ENCODE measurements at regions not wholly inside any gene's neighbourhood (a gene's known extent, or its start where the extent isn't known, plus 50 kb on each side); places are given as distances from the start of the nearest gene placed in this dataset.

DNA sequence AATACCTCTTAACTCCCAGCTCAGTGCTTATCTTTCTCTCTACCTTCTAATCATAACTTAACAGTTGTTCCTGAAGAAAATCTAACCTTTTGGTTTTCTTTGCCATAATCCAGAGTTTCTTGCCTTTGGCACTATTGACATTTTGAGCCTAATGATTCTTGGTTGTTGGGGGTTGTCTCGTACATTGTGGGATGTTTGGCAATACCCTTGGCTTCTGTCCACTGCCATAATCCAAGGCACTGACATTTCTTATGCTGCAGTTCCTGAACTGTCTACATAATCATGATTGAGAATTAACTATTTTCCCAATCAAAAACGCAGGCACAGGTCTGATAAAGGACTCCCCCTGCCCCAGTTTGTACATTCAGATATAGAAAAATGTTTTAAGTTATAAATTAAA is 203.2 kb upstream of the MEX3C start:
- TF ChIP-seq, protein P1, sequence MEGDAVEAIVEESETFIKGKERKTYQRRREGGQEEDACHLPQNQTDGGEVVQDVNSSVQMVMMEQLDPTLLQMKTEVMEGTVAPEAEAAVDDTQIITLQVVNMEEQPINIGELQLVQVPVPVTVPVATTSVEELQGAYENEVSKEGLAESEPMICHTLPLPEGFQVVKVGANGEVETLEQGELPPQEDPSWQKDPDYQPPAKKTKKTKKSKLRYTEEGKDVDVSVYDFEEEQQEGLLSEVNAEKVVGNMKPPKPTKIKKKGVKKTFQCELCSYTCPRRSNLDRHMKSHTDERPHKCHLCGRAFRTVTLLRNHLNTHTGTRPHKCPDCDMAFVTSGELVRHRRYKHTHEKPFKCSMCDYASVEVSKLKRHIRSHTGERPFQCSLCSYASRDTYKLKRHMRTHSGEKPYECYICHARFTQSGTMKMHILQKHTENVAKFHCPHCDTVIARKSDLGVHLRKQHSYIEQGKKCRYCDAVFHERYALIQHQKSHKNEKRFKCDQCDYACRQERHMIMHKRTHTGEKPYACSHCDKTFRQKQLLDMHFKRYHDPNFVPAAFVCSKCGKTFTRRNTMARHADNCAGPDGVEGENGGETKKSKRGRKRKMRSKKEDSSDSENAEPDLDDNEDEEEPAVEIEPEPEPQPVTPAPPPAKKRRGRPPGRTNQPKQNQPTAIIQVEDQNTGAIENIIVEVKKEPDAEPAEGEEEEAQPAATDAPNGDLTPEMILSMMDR (IDR thresholded peaks at IDR 0.05; ENCODE audit: low read depth, low read length) = no peak
- DNase-seq (ENCODE audit: low read depth, low spot score) = no peak
- in situ Hi-C loops (cut with HindIII; ENCODE audit: low sequenced_read_pairs) = no loop called here
- no peak overlapping the region for H3K4me3 ChIP-seq (ENCODE audit: low read depth, low read length)

DNA sequence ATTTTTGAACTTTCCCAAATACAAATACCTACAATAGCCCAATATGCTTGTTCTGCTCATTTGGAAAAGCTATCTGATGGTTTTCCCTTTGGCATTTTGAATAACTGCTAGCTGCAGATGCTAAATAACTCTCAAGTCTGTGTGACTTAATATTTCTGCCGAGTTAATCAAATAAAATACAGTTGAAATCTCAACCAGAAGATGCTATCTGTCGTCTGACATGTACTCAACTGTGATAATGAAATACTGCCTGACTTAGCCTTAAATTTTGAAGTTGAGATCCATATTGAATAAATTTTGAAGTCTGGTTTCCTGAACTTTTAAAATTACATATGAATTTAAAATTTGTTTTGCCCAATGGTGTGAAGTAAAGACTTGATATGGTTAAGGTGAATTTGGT is 204.4 kb upstream of the MEX3C start:
- no peak for DNase-seq (ENCODE audit: low read depth, low spot score)
- H3K4me3 ChIP-seq (ENCODE audit: low read depth, low read length) = no peak overlapping the region
- TF ChIP-seq, protein P1 (IDR thresholded peaks at IDR 0.05; ENCODE audit: low read depth, low read length) = no peak
- in situ Hi-C loops (cut with HindIII; ENCODE audit: low sequenced_read_pairs) = no loop called here

DNA sequence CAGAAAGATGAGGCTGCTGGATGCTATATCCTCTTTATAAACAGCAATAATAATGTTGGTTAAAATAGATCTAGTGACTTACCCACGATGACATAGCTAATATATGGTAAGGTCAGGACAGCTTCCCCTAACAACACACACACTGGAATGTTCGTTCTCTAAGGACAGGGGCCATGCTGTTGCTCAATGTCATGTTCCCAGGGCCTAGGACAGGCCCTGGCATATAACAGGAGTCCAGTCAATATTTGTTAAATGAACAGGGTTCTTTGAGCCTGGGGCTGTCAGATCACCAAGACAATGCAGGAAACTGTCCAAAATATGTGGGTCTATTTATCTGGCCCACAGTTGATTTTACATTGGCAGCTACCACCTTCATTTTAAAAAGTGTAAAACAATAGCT is 207.1 kb upstream of the MEX3C start:
- no peak for DNase-seq (ENCODE audit: low read depth, low spot score)
- in situ Hi-C loops (cut with HindIII; ENCODE audit: low sequenced_read_pairs) = no loop called here
- TF ChIP-seq, protein P1 (IDR thresholded peaks at IDR 0.05; ENCODE audit: low read depth, low read length) = no peak
- no peak overlapping the region for H3K4me3 ChIP-seq (ENCODE audit: low read depth, low read length)

DNA sequence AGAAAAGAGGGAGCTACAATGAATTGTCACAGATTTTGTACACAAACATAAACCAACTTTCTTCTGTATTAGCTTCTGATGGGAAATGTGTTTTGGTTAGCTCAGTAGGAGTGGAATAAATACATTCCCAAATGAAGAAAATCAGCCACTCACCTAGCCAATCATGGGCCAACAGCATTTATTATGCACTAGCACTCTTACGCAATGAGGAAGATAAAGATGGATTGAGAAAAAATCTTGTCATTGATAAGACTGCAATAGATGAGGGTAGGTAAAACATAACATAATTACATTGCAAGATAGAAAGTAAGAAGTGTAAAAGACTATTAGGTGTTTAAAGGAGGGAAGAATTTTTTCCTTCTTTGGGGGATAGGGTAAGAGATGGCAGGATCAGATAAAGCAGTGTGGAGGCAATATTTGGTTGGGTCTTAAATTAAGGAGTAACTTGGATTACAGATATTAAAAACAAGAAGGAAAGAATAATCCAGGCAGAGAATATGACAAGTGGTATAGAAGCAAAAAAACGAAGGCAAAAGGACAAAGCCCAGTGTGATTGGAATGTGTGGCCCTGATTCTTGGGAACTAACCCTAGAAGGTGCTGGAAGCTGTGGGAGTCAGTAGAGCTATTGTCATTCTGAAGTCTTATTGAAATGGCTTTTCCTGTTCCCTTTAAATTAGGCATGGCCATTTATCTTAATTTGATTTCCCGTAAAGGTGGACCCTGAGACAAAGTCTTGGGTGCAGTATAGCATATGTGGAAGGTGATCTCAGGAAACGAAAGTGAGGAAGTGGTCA is 208.4 kb upstream of the MEX3C start:
- H3K4me3 ChIP-seq (ENCODE audit: low read depth, low read length) = no peak overlapping the region
- DNase-seq (ENCODE audit: low read depth, low spot score) = no peak
- TF ChIP-seq, protein P1 (IDR thresholded peaks at IDR 0.05; ENCODE audit: low read depth, low read length) = no peak
- in situ Hi-C loops (cut with HindIII; ENCODE audit: low sequenced_read_pairs) = no loop called here

DNA sequence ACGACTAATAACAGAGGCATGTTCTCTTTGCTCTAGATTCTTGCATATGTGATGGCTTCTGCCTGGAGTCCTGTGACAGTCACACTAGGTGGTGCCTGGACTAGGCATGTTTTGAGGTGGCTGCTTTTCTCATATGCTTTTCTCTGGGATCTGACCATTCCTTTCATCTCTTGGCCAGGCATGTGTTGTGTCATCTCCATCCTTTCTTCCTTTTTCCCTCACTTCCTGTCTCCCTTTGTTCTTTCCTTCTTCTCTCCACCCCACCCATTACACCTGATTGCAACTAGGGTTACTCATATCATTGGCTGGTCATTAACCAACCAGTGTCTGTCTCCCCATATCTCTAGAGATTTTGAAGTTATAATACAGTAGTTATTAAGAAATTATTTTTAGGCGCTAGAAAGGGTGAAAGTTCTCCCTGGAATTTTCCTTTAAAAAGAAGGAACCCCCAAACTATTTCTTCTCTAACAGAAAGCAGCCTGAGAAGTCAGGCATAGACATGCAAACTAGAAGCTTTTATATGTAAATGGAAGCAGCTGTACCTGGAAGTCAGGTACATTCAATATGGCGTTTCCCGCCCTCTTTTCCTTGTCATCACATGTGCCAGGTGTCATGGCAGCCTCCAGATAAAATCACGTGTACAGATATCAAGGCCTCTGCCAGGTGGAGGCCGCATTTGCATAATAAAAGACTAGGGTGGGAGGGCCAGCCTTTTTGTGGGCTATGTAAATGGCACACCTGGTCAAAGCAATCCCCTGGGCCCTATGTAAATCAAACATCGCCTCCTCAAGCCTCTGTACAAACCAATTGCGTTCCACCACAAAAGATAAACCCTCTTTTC is 220.4 kb upstream of the MEX3C start:
- in situ Hi-C loops (cut with HindIII; ENCODE audit: low sequenced_read_pairs) = no loop called here
- TF ChIP-seq, protein P1 (IDR thresholded peaks at IDR 0.05; ENCODE audit: low read depth, low read length) = no peak
- DNase-seq (ENCODE audit: low read depth, low spot score) = no peak
- H3K4me3 ChIP-seq (ENCODE audit: low read depth, low read length) = no peak overlapping the region

DNA sequence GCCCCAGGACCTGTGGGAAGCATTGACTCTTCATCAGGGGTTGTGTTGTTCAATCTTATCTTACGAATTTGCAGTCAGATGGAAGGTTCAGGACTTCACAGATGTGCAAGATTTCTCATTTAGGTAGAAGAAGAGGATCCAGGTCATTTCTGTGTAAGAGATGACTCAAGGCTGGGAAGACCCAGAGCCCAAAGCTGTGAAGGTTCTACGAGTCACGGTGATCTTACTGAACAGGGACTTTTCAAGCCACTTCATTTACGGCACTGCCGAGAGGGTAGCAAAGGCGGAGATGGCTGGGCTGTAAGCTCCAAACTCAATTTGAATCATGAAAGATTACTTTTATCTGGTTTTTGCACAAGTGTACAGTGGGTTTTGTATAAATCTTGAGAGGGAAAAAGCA is 228.0 kb upstream of the MEX3C start:
- no peak for DNase-seq (ENCODE audit: low read depth, low spot score)
- TF ChIP-seq, protein P1 (IDR thresholded peaks at IDR 0.05; ENCODE audit: low read depth, low read length) = no peak
- in situ Hi-C loops (cut with HindIII; ENCODE audit: low sequenced_read_pairs) = no loop called here
- H3K4me3 ChIP-seq (ENCODE audit: low read depth, low read length) = no peak overlapping the region
